Adrenal gland (tissue), 5 donors: ENCODE measurements at regions not wholly inside any gene's neighbourhood (a gene's known extent, or its start where the extent isn't known, plus 50 kb on each side); places are given as distances from the start of the nearest gene placed in this dataset.

Experiments
- POLR2A ChIP-seq, 2 donors: fragments of 450-650 bp; IDR thresholded peaks; one replicate each; pipeline ENCODE4 v1.6.1; 2017; ENCODE audit warnings: antibody characterized with exemption in 2 of 2, mild to moderate bottlenecking in 2 of 2, moderate library complexity in 1 of 2
- TF ChIP-seq, protein P1 (sequence below), 6 experiments: fragments of 450-650 bp in 4 of 6; fragments of 200-600 bp in 2 of 6; sonication (generic) in 1 of 6; IDR thresholded peaks; 1 replicate in 5 of 6; 2 replicates in 1 of 6; pipeline versions ENCODE4 v1.5.1 to v1.8.0; 2016 to 2021; ENCODE audit warnings: antibody characterized with exemption in 6 of 6, mild to moderate bottlenecking in 2 of 6, moderate library complexity in 1 of 6
- donor health status: DM: no; HTN: no; CAD: no.

GRCh38 chr1:96334236-96334557 lies 387.4 kb upstream of the PTBP2 start:
- TF ChIP-seq, protein P1, sequence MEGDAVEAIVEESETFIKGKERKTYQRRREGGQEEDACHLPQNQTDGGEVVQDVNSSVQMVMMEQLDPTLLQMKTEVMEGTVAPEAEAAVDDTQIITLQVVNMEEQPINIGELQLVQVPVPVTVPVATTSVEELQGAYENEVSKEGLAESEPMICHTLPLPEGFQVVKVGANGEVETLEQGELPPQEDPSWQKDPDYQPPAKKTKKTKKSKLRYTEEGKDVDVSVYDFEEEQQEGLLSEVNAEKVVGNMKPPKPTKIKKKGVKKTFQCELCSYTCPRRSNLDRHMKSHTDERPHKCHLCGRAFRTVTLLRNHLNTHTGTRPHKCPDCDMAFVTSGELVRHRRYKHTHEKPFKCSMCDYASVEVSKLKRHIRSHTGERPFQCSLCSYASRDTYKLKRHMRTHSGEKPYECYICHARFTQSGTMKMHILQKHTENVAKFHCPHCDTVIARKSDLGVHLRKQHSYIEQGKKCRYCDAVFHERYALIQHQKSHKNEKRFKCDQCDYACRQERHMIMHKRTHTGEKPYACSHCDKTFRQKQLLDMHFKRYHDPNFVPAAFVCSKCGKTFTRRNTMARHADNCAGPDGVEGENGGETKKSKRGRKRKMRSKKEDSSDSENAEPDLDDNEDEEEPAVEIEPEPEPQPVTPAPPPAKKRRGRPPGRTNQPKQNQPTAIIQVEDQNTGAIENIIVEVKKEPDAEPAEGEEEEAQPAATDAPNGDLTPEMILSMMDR (IDR thresholded peaks at IDR 0.05), result no peak
- TF ChIP-seq POLR2A (IDR thresholded peaks at IDR 0.05), result no peak
